ENCODE measurements at regions not wholly inside any gene's neighbourhood (a gene's known extent, or its start where the extent isn't known, plus 50 kb on each side); places are given as distances from the start of the nearest gene placed in this dataset.
A peak's percentile ranks its signal among the peaks of the same experiment; 100 is the strongest.

DNA sequence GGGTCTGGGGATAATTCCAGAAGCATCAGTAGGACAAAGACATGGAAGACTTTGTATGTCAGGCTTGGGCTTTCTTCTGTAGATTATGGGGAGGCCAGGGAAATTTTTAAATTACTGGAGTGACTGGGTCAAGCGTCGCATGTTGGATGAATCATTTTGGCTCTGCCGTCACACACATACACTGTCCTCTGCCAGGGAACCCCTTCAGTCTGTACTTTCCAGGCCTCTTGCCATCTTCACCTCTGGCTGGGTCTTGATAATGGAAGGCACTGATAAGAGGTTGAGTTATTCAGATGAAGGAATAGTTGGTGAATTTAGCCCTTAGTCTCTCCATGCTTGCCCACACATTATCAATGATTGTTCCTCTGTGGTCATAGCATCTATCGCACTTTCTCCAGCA is 895.1 kb upstream of the CELF4 start:
- no peak for DNase-seq

GRCh38 chr18:38459131-38459994 is 893.8 kb upstream of the CELF4 start:
- no peak for DNase-seq

DNA sequence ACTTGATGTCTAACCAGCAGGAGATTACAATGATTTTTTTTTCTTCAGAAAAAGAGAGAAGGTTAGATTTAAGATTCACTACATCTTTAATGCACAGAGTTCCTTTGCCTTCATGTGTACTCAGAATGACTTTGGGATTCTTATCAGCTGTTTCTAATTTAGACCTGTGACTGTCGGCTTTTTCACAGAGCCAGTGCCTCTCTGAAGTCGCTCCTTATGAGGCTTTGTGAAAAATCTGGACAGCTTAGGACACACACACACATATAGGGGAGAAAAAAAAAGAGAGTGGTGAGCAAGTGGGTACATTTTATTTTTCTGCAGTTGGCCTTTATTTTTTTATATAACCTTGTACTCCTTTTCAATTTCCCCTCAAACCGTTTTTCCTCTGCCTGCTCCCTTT is 893.1 kb upstream of the CELF4 start:
- DNase-seq, result no peak

- no peak for DNase-seq
Observed at GRCh38 chr18:38456253-38456652, 890.7 kb upstream of the CELF4 start.

DNA sequence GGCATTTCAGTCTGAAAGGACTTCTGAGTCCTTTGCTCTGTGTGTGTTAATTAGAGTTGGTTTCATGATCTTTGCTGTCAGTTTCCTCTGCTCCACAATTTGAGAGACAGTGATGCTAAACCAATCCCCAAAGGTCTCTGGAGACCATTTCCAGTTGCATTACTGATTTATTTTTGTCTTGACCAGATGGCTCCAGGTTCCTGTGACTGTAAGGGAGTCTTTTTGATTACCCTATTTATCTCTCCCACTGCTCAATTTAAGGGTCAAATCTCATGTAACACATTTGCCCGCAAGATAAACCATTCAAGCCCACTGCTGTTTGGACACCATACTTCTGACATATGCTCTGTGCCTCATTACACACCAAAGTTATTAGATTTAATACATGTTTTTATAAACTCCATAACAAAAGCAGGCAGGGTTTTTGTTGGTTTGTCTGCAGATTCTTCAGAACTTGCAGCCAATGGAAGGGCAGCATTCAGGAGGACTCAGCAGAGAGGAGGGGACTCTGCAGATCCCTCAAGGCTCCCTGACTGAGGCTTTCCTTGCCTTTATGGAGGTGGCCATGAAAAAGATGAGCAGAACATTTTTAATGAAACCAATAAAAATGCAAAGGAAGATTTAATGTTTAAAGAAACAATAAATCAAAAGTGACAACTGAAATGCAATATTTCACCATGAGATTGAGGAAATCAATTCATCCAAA is 889.3 kb upstream of the CELF4 start:
- no peak for DNase-seq

GRCh38 chr18:38453880-38454279 is 888.3 kb upstream of the CELF4 start:
- peak; percentile 47 for DNase-seq

GRCh38 chr18:38450876-38451275 is 885.3 kb upstream of the CELF4 start:
- DNase-seq, result peak; percentile 28

DNA sequence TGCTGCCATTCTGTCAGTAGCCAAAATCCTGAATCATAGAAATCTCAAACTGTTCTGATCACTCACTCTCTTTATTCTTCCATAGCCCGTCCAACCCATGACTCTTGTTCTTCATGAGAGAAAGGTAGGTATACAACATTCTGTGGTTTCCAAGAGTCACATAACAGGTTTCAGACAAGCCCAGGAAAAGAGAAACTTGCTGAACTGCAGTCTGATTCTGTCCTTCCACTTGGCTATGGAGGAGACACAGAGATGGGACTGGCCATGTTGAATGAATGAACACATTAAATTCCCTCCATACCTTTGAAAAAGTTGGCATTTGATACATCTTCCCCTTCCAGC is 880.2 kb upstream of the CELF4 start:
- no peak for DNase-seq

DNA sequence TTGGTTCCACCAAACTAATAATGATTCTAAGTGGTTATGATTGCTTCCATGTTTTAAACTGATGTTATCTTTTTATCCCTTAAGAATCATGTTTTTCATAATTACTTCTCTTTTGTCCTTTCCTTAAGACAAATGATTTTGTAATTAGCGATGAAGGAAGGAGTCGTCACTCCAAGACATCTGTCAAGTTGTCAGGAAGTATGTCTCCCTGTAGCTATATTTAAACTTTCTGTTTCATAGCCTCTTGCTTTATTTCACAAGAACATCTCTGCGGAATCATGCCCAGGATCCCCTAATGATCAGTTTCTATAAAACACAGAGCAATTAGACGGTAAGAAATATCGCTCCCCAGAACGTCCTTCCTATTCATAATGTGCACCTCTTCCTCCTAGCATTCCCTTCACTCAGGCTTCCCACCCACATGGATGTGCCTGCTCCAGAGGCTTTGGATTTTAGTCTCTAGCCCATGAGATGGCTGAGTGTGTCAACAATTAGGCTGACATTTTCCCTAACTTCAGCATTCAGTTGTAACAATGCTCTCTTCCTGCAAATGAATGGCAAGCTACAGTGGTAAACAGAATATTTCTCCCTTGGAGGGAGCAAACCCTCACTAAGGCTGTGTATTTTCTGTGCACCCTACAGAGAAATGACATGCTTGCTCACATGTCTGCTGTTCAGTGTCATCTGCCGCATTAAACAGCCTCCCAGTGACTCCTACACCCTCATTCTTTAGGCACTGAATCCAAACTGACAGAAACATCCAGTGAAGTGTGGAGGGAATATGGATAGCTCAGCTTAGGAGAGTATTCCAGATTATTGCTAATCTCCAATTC is 879.6 kb upstream of the CELF4 start:
- DNase-seq, result peak; percentile 23

DNA sequence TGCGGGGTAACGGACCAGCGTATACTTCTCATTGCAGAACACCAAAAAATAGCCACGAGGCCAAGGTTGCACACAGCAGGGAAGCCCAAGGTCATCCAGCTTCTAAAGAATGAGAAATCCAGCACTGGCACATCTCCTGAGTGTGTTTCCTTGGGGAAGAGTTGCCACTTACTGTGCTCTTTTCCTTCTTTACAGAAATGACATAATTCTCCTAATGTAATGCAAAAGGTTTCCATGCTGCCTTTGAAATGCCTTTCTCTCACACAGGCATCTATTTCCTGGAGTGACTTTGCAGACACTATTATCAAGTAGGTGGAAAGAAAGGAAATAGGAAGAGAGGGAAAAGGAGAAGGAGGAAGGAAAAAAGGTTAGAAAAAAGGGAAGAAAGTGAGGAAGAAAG is 862.1 kb upstream of the CELF4 start:
- DNase-seq, result no peak

- DNase-seq, result peak; percentile 97
Observed at GRCh38 chr18:38427234-38427633, 861.6 kb upstream of the CELF4 start.

GRCh38 chr18:38421872-38422615 is 856.4 kb upstream of the CELF4 start:
- DNase-seq, result peak; percentile 26

DNA sequence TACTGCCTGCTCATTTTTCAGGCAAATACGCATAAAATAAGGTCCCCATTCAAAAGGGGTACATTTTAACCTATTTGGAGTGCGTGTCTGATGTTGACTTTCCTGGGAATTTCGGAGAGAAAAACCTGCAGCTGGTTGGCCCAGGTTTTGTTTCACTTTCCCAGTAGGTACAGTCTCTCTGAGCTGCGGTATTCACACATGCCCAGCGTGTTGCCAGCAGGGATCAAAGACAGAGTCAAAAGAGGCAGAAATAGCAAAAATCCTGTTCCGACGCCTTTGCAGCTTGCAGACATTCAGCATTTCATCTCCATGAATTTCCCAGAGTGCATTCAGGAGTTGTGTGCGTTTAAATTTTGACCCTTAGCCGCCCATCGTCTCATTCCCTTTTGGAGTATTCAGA is 855.4 kb upstream of the CELF4 start:
- no peak for DNase-seq

DNA sequence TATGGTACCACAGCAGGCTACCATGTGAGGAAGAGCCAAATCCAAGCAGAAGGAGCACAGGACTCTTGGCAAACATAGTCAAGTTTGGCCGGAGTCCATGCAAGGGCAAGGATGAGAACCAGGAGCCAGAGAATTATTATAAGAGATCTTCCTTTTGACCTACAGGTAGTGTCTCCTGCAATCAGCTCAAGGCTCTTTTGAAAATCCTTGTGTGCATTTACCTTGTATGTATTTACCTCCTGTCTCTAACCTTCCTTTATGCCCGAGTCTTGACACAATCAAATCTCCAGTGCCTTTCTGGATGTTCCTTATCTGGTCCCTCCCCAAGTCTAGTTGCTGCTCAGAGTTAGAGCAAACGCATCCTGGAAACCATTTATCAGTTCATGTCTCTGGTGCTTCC is 855.0 kb upstream of the CELF4 start:
- no peak for DNase-seq

GRCh38 chr18:38415811-38416210 is 850.2 kb upstream of the CELF4 start:
- no peak for DNase-seq

DNA sequence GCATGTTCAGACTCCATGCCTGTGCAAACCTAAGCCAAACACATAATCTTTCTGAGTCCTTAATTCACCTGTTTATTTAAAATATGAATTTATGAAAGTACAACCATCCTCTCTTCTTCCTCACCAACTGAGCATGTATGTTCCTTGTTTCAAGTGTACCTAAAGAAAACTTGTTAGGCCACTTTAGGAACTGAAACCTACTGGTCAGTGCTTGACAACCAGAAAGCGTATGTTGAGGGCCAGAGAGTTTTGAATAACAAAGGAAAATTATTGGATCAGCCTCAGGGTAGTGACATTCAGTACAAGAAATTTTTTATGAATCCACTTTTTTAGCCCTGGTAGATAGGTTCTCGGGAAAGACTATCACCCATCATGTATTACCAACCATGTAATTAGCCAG is 847.6 kb upstream of the CELF4 start:
- no peak for DNase-seq

- DNase-seq, result no peak
Observed at GRCh38 chr18:38406607-38407006, 841.0 kb upstream of the CELF4 start.

- DNase-seq, result no peak
Observed at GRCh38 chr18:38402509-38402908, 836.9 kb upstream of the CELF4 start.

DNA sequence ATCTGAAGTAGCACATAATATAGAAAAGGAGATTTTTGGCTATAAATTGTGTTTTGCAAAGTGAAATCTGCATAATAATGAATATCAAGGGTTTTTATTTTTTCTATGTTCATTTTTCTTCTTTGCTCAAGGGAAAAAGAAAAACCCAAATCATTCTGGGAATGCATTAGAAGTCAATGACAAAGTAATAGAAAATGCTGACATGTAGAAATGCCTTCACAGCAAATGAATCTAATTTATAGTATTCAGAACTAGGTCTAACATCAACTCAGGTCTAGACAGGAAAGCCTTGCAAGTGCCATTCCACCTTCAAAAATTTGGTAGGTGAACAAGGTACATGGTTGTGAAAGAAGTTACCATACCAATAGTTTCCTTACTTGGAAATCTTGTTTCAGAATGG is 831.5 kb upstream of the CELF4 start:
- no peak for DNase-seq

DNA sequence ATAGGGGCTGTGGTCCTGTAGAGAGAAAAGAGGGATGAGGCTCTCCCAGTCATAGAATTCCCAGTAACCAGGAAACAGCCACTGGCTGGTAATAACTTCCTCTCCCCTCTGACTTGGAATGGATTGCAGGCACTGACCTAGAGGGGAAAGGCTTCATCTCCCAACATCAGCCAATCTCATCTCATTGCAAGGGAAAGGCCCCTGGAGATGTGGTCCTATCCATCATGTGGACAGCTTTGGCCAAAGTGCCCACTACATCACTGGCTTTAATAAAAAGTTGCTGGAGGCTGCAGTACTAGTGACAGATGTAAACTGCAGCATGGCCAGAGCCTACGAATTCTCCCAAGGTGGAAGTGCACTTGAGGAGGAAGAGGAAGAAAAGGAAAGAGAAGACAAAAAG is 820.5 kb upstream of the CELF4 start:
- DNase-seq, result no peak

- DNase-seq, result no peak
Observed at GRCh38 chr18:38369772-38370690, 804.4 kb upstream of the CELF4 start.

DNA sequence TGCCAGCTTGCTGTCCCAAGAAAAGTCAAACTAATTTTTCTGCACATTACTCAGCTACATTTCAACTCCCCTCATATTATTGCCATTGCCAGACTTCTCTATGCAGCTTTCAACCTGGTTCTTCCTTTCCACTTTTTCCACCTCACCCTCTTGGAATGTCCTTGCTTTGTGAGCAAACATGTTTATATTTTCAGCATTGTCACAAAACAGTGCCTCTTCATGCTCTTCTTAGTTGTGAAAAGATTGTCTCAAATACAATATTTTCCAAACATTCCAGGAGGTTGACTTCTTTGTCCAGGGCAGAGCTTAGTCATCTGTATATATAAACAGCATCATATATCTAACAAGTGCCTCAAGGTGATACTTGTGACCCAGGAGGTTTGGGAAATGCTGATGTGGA is 803.3 kb upstream of the CELF4 start:
- DNase-seq, result no peak
